A549 (cell line): ENCODE measurements at regions not wholly inside any gene's neighbourhood (a gene's known extent, or its start where the extent isn't known, plus 50 kb on each side); places are given as distances from the start of the nearest gene placed in this dataset.
"Not testable (repeated sequence)": the region's sequence is repeated elsewhere in the genome, so short reads cannot be mapped to it uniquely, and the experiment has no call there.

Experiments
- ATAC-seq, 2 experiments: fragments of 200-7000 bp in 1 of 2; fragments of >200 bp in 1 of 2; cut with Nextera tagmentation in 1 of 2; cut with Tn5 transposase in 1 of 2; 3 replicates each; pipeline versions ENCODE4 v1.8.0 to v1.9.1; 2018 to 2020; ENCODE audit warnings: mild to moderate bottlenecking in 1 of 2, moderate library complexity in 1 of 2
- CTCF ChIA-PET: fragments of 300-600 bp; sonication (Branson Sonifier 250); formaldehyde crosslinking; extraction: SDS; loops from one replicate; lab custom pipeline; 2021; ENCODE audit warnings: antibody characterized with exemption, inconsistent platforms; lab: Yijun Ruan, JAX
- POLR2A ChIA-PET: fragments of 350-600 bp; formaldehyde crosslinking; extraction: SDS; loops from one replicate; lab custom pipeline; 2021; ENCODE audit warnings: antibody characterized with exemption, inconsistent platforms; lab: Yijun Ruan, JAX
- DNase-seq, 2 experiments: peaks; one replicate each; pipeline versions ENCODE4 v3.0.0 to v3.0.0-alpha.2; 2011 to 2016; ENCODE audit warnings: low read depth in 1 of 2, low spot score in 1 of 2
- FAIRE-seq: peaks from 2 replicates; lab custom pipeline; 2011; peaks lifted over from hg19 to GRCh38; lab: Jason Lieb, UNC
- H3K27ac ChIP-seq, 2 experiments: fragments of >200 bp; sonication (Bioruptor Twin); formaldehyde crosslinking; 3 replicates each; pipeline ENCODE4 v1.5.1; 2016 to 2017
- H3K4me1 ChIP-seq: fragments of >200 bp; sonication (Bioruptor Twin); formaldehyde crosslinking; 3 replicates; pipeline ENCODE4 v1.6.1; 2016
- H3K4me2 ChIP-seq: fragments of >200 bp; sonication (Bioruptor Twin); formaldehyde crosslinking; 3 replicates; pipeline ENCODE4 v1.6.1; 2016
- H3K4me3 ChIP-seq: fragments of >200 bp; sonication (Bioruptor Twin); formaldehyde crosslinking; 3 replicates; pipeline ENCODE4 v1.5.1; 2016
- H3K9me3 ChIP-seq: fragments of >200 bp; sonication (Bioruptor Twin); formaldehyde crosslinking; 3 replicates; pipeline ENCODE4 v1.6.1; 2016
- CEBPB ChIP-seq, 2 experiments: fragments of >200 bp in 1 of 2; sonication (Bioruptor Twin) in 1 of 2; formaldehyde crosslinking in 1 of 2; IDR thresholded peaks; 2 replicates each; pipeline ENCODE4 v1.6.1; 2012 to 2016
- E2F6 ChIP-seq: IDR thresholded peaks from 2 replicates; pipeline ENCODE4 v1.6.1; 2012; ENCODE audit warnings: low read depth, borderline replicate concordance
- EHMT2 ChIP-seq: fragments of 200-600 bp; sonication (generic); IDR thresholded peaks from 2 replicates; pipeline ENCODE4 v1.6.1; 2016; ENCODE audit warnings: antibody characterized with exemption, low read depth, mild to moderate bottlenecking, moderate library complexity
- EP300 ChIP-seq, 2 experiments: fragments of >200 bp; sonication (Bioruptor Twin); formaldehyde crosslinking; IDR thresholded peaks; 2 replicates in 1 of 2; 3 replicates in 1 of 2; pipeline ENCODE4 v1.6.1; 2016 to 2017
- ESRRA ChIP-seq: fragments of 150-350 bp; IDR thresholded peaks from 2 replicates; pipeline ENCODE4 v1.6.1; 2014; ENCODE audit warnings: mild to moderate bottlenecking, low read length, borderline replicate concordance
- FOSB ChIP-seq: fragments of 250-450 bp; sonication (Bioruptor Pico); IDR thresholded peaks from 2 replicates; pipeline ENCODE4 v1.5.0; 2020; ENCODE audit warnings: mild to moderate bottlenecking, moderate library complexity
- GATA3 ChIP-seq: IDR thresholded peaks from 2 replicates; pipeline ENCODE4 v1.6.1; 2012; ENCODE audit warnings: borderline replicate concordance
- HDAC2 ChIP-seq: fragments of 200-600 bp; sonication (generic); IDR thresholded peaks from 2 replicates; pipeline ENCODE4 v1.6.1; 2016
- HOXA7 ChIP-seq: fragments of 250-450 bp; sonication (Bioruptor Pico); IDR thresholded peaks from 2 replicates; pipeline ENCODE4 v1.5.0; 2020; ENCODE audit warnings: mild to moderate bottlenecking, moderate library complexity
- JUNB ChIP-seq: fragments of >200 bp; sonication (Bioruptor Twin); formaldehyde crosslinking; IDR thresholded peaks from 2 replicates; pipeline ENCODE4 v1.6.1; 2016
- NFE2L2 ChIP-seq: fragments of 150-350 bp; conservative IDR thresholded peaks from 2 replicates; pipeline ENCODE4 v1.6.1; 2014; ENCODE audit warnings: low read length
- NR3C1 ChIP-seq: fragments of >200 bp; sonication (Bioruptor Twin); formaldehyde crosslinking; IDR thresholded peaks from 3 replicates; pipeline ENCODE4 v1.6.1; 2017
- RFX5 ChIP-seq: fragments of 450-650 bp; IDR thresholded peaks from 2 replicates; pipeline ENCODE4 v1.7.1; 2014; ENCODE audit warnings: antibody characterized with exemption, mild to moderate bottlenecking, moderate library complexity
- SREBF2 ChIP-seq: fragments of 450-650 bp; IDR thresholded peaks from 2 replicates; pipeline ENCODE4 v1.6.1; 2014; ENCODE audit warnings: mild to moderate bottlenecking, moderate library complexity
- TP53 ChIP-seq: fragments of 250-450 bp; sonication (Bioruptor Pico); IDR thresholded peaks from 2 replicates; pipeline ENCODE4 v1.5.0; 2021; ENCODE audit warnings: mild to moderate bottlenecking, moderate library complexity
- ZFP36 ChIP-seq: fragments of 450-650 bp; IDR thresholded peaks from 2 replicates; pipeline ENCODE4 v1.6.1; 2014; ENCODE audit warnings: borderline replicate concordance; ENCODE audit not compliant: partially characterized antibody
- ZSCAN20 ChIP-seq: fragments of 250-450 bp; sonication (Bioruptor Pico); IDR thresholded peaks from 2 replicates; pipeline ENCODE4 v1.8.0; 2022; ENCODE audit warnings: mild to moderate bottlenecking, moderate library complexity
- WGBS: methylation state at CpG from one replicate; pipeline ENCODE4 v1.1.6; 2017; ENCODE audit errors: missing lambda C conversion rate; 5-methylcytosine and 5-hydroxymethylcytosine counted together
- TF ChIP-seq, protein P1 (sequence below): fragments of 250-450 bp; sonication (Bioruptor Pico); IDR thresholded peaks from 2 replicates; pipeline ENCODE4 v1.5.0; 2020; ENCODE audit warnings: low read depth, mild to moderate bottlenecking, moderate library complexity
- TF ChIP-seq, protein P2 (sequence below): IDR thresholded peaks from 2 replicates; pipeline ENCODE4 v1.6.1; 2012
- TF ChIP-seq, protein P3 (sequence below): fragments of 250-450 bp; sonication (Bioruptor Pico); IDR thresholded peaks from 2 replicates; pipeline ENCODE4 v1.5.0; 2021; ENCODE audit warnings: mild to moderate bottlenecking, moderate library complexity, borderline replicate concordance

DNA sequence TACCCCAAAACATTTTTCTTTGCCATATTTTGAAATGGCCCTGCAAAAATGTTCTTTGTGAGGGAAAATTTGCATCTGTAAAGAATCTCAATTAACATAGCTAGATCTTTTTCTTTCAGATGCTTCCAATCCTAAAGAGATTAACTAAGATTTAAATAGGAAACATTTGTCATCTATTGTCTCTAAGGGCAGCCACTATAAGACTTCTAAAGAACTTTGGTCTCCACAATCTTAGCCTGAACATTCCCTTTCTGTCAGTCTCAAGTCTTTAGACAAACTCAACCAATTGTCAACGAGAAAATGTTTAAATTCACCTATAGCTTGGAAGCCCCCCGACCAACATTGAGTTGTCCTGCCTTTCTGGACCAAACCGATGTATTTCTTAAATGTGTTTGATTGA is 71.1 kb upstream of the RASSF8 start:
- no peak for FAIRE-seq
- ChIA-PET CTCF (interaction anchor here (1.1 kb wide), 1 partner anchor 8 kb away, joined by 3 read pairs; no protein-coding TSS in a partner anchor), POLR2A (interaction anchor here (1.8 kb wide), 1 partner anchor 72 kb away, joined by 4 read pairs; the partner anchor contains the start of gene RASSF8)
- Histone ChIP-seq H3K9me3 (no peaks in the 10 kb centered on the region), H3K4me2 (no peak overlapping the region), H3K27ac (no peak overlapping the region), H3K4me3 (no peak overlapping the region), H3K4me1 (no peaks in the 10 kb centered on the region)
- no peak for ATAC-seq
- no peak for DNase-seq
- no peak for TF ChIP-seq NFE2L2
- 7% methylated on average over 3 of the region's 3 CpGs for WGBS

GRCh38 chr12:25889185-25889584 is 69.3 kb upstream of the RASSF8 start:
- no peak for ATAC-seq
- Histone ChIP-seq H3K9me3 (no peaks in the 10 kb centered on the region), H3K4me2 (no peak overlapping the region), H3K4me1 (no peaks in the 10 kb centered on the region)
- ChIA-PET POLR2A (no interaction called here), CTCF (no interaction called here)
- no peak for FAIRE-seq
- no peak for TF ChIP-seq NR3C1
- TF ChIP-seq EHMT2, result no peak
- no peak for TF ChIP-seq E2F6
- TF ChIP-seq, all 56 proteins: peak for 0
- no peak overlapping the region for H3K27ac ChIP-seq
- no peak overlapping the region for H3K4me3 ChIP-seq
- whole genome bisulfite sequencing, result 25% methylated on average over 6 of the region's 6 CpGs
- no peak for DNase-seq

- ATAC-seq, H3K27ac ChIP-seq, DNase-seq, H3K4me2 ChIP-seq, H3K4me1 ChIP-seq, FAIRE-seq, POLR2A ChIA-PET, H3K4me3 ChIP-seq, H3K9me3 ChIP-seq: not testable (repeated sequence)
- WGBS, result 34% methylated on average over 6 of the region's 6 CpGs
- CTCF ChIA-PET, result interaction anchor here (0.7 kb wide), 1 partner anchor 53 kb away, joined by 3 read pairs; no protein-coding TSS in a partner anchor
These were observed 67.4 kb upstream of the RASSF8 start for GRCh38 chr12:25891095-25891494.

- Histone ChIP-seq H3K4me2 (no peak overlapping the region), H3K4me1 (no peaks in the 10 kb centered on the region), H3K9me3 (peaks cover 5% of the 10 kb centered on the region; the same call in 1 of the 3 replicates), H3K4me3 (no peak overlapping the region), H3K27ac (no peak overlapping the region)
- no peak for ATAC-seq
- no peak for DNase-seq
- ChIA-PET CTCF (no interaction called here), POLR2A (no interaction called here)
- no peak for TF ChIP-seq RFX5
- no peak for TF ChIP-seq HDAC2
- TF ChIP-seq, protein P1, sequence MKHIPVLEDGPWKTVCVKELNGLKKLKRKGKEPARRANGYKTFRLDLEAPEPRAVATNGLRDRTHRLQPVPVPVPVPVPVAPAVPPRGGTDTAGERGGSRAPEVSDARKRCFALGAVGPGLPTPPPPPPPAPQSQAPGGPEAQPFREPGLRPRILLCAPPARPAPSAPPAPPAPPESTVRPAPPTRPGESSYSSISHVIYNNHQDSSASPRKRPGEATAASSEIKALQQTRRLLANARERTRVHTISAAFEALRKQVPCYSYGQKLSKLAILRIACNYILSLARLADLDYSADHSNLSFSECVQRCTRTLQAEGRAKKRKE (CRISPR knock-in tag), result no peak
- no peak for TF ChIP-seq SREBF2
- TF ChIP-seq, protein P2, sequence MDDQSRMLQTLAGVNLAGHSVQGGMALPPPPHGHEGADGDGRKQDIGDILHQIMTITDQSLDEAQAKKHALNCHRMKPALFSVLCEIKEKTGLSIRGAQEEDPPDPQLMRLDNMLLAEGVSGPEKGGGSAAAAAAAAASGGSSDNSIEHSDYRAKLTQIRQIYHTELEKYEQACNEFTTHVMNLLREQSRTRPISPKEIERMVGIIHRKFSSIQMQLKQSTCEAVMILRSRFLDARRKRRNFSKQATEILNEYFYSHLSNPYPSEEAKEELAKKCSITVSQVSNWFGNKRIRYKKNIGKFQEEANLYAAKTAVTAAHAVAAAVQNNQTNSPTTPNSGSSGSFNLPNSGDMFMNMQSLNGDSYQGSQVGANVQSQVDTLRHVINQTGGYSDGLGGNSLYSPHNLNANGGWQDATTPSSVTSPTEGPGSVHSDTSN, result no peak
- TF ChIP-seq TP53 (CRISPR knock-in tag), result no peak
- TF ChIP-seq ZSCAN20 (CRISPR knock-in tag), result no peak
- TF ChIP-seq FOSB, result no peak
- no peak for TF ChIP-seq ESRRA
- TF ChIP-seq ZFP36, result no peak
- TF ChIP-seq GATA3, result no peak
- no peak for TF ChIP-seq HOXA7 (CRISPR knock-in tag)
- TF ChIP-seq EP300 (IDR thresholded peaks at IDR 0.05), result no peak
- TF ChIP-seq JUNB, result no peak
- TF ChIP-seq, protein P3, sequence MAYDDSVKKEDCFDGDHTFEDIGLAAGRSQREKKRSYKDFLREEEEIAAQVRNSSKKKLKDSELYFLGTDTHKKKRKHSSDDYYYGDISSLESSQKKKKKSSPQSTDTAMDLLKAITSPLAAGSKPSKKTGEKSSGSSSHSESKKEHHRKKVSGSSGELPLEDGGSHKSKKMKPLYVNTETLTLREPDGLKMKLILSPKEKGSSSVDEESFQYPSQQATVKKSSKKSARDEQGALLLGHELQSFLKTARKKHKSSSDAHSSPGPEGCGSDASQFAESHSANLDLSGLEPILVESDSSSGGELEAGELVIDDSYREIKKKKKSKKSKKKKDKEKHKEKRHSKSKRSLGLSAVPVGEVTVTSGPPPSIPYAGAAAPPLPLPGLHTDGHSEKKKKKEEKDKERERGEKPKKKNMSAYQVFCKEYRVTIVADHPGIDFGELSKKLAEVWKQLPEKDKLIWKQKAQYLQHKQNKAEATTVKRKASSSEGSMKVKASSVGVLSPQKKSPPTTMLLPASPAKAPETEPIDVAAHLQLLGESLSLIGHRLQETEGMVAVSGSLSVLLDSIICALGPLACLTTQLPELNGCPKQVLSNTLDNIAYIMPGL (CRISPR knock-in tag), result no peak
- no peak for TF ChIP-seq CEBPB (IDR thresholded peaks at IDR 0.05)
- no peak for FAIRE-seq
- 56% methylated on average over 3 of the region's 3 CpGs for WGBS
These were observed 63.7 kb upstream of the RASSF8 start for GRCh38 chr12:25894759-25895158.
